HL-60 (cell line): ENCODE measurements at regions not wholly inside any gene's neighbourhood (a gene's known extent, or its start where the extent isn't known, plus 50 kb on each side); places are given as distances from the start of the nearest gene placed in this dataset.

Source experiments
- CTCF ChIP-seq: IDR thresholded peaks from one replicate; pipeline ENCODE4 v1.5.1; 2011; ENCODE audit warnings: low read length, control low read depth, inconsistent platforms; ENCODE audit not compliant: insufficient read depth
- POLR2AphosphoS5 ChIP-seq: IDR thresholded peaks from 2 replicates; pipeline ENCODE4 v1.6.1; 2012; ENCODE audit warnings: low read depth

GRCh38 chrY:15328848-15329247 is 804.5 kb downstream of the NLGN4Y start:
- TF ChIP-seq POLR2AphosphoS5 (no peak), CTCF (no peak)
